Suprapubic skin (tissue), 4 donors: ENCODE measurements at regions not wholly inside any gene's neighbourhood (a gene's known extent, or its start where the extent isn't known, plus 50 kb on each side); places are given as distances from the start of the nearest gene placed in this dataset.

Experiments
- DNase-seq, 2 donors: peaks; one replicate each; pipeline ENCODE4 v3.0.0-alpha.2; 2019; ENCODE audit warnings: low spot score in 2 of 2
- H3K27ac ChIP-seq: fragments of 200-600 bp; sonication (generic); one replicate; pipeline ENCODE4 v1.5.1; 2019
- H3K27me3 ChIP-seq: fragments of 200-600 bp; sonication (generic); one replicate; pipeline ENCODE4 v1.5.1; 2019
- H3K36me3 ChIP-seq: fragments of 200-600 bp; sonication (generic); one replicate; pipeline ENCODE4 v1.5.1; 2019
- H3K4me1 ChIP-seq: fragments of 200-600 bp; sonication (generic); one replicate; pipeline ENCODE4 v1.5.1; 2019
- H3K4me3 ChIP-seq: fragments of 200-600 bp; sonication (generic); one replicate; pipeline ENCODE4 v1.5.1; 2019; ENCODE audit warnings: mild to moderate bottlenecking
- H3K9me3 ChIP-seq: fragments of 200-600 bp; sonication (generic); one replicate; pipeline ENCODE4 v1.5.1; 2019
- EP300 ChIP-seq: sonication (generic); formaldehyde crosslinking; IDR thresholded peaks from one replicate; pipeline ENCODE4 v1.6.1; 2017; ENCODE audit warnings: antibody characterized with exemption
- POLR2A ChIP-seq, 2 donors: fragments of 450-650 bp; IDR thresholded peaks; one replicate each; pipeline ENCODE4 v1.6.1; 2017; ENCODE audit warnings: antibody characterized with exemption in 2 of 2, mild to moderate bottlenecking in 2 of 2, moderate library complexity in 2 of 2
- POLR2AphosphoS5 ChIP-seq, 3 donors: sonication (generic); formaldehyde crosslinking; IDR thresholded peaks; one replicate each; pipeline ENCODE4 v1.6.1; 2017; ENCODE audit warnings: antibody characterized with exemption in 3 of 3
- WGBS: methylation state at CpG from one replicate; pipeline ENCODE4 v1.1.5; 2018; 5-methylcytosine and 5-hydroxymethylcytosine counted together
- TF ChIP-seq, protein P1 (sequence below), 2 donors: fragments of 200-600 bp in 1 of 2; fragments of 450-650 bp in 1 of 2; sonication (generic) in 1 of 2; IDR thresholded peaks; one replicate each; pipeline ENCODE4 v1.5.1; 2016 to 2019; ENCODE audit warnings: antibody characterized with exemption in 2 of 2, mild to moderate bottlenecking in 1 of 2, moderate library complexity in 1 of 2

DNA sequence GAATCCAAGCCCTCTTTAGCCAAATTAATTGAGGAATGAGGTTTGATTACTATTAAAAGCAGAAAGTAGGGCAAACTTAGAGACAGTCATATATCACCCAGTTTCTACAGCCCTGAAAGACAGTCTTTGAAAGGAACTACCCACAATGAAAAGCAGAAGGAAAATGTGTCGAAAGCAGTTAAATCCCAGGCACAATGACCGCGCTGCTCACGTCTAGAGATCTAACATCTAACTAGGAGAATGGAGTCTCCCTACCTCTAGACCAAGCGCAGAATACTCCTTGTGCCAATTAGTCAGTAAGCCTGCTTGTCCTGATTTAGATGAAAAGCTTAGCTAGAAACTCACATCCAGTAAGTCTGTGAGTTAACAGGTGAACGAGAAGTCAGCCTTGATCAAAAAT is 350.0 kb downstream of the FGFR2 start:
- no peaks in the 10 kb centered on the region for H3K27me3 ChIP-seq
- H3K4me3 ChIP-seq, result no peak overlapping the region
- no peaks in the 10 kb centered on the region for H3K36me3 ChIP-seq
- DNase-seq, result no peak
- H3K4me1 ChIP-seq, result peaks cover 14% of the 10 kb centered on the region
- WGBS, result 70% methylated on average over 6 of the region's 6 CpGs
- no peak overlapping the region for H3K27ac ChIP-seq
- TF ChIP-seq POLR2A (IDR thresholded peaks at IDR 0.05) (no peak), EP300 (no peak), POLR2AphosphoS5 (IDR thresholded peaks at IDR 0.05) (no peak)
- TF ChIP-seq, protein P1, sequence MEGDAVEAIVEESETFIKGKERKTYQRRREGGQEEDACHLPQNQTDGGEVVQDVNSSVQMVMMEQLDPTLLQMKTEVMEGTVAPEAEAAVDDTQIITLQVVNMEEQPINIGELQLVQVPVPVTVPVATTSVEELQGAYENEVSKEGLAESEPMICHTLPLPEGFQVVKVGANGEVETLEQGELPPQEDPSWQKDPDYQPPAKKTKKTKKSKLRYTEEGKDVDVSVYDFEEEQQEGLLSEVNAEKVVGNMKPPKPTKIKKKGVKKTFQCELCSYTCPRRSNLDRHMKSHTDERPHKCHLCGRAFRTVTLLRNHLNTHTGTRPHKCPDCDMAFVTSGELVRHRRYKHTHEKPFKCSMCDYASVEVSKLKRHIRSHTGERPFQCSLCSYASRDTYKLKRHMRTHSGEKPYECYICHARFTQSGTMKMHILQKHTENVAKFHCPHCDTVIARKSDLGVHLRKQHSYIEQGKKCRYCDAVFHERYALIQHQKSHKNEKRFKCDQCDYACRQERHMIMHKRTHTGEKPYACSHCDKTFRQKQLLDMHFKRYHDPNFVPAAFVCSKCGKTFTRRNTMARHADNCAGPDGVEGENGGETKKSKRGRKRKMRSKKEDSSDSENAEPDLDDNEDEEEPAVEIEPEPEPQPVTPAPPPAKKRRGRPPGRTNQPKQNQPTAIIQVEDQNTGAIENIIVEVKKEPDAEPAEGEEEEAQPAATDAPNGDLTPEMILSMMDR (IDR thresholded peaks at IDR 0.05), result no peak
- H3K9me3 ChIP-seq, result no peaks in the 10 kb centered on the region

DNA sequence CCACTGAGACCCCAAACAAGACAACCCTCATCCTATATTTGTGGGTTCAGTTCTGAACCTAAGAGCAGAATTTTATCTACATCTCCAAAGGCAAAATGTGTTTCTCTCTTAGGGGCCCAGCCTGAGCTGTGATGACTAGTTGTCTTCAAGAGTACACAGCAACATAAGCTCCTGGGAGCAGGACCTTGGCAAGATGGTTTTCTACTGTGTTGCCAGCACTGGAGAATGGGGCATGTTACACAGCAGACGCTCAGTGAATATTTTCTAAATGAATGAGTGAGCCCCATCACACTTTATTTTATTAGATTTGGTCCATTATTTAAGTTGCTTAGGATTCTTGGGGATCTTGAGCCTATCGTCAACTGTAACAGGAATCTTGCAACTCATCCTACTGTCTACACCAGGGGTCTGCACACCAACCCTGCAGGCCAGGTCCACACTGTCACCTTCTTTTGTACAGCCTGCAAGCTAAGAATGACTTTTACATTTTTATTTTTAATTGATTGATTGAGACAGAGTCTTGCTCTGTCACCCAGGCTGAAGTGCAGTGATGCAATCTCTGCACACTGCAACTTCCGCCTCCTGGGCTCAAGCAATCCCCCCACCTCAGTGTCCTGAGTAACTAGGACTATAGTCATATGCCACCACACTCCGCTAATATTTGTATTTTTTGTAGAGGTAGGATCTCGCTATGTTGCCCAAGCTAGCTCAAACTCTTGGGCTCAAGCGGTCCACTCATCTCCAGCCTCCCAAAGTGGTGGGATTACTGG is 347.1 kb downstream of the FGFR2 start:
- TF ChIP-seq, protein P1 (IDR thresholded peaks at IDR 0.05), result no peak
- TF ChIP-seq EP300 (no peak), POLR2AphosphoS5 (IDR thresholded peaks at IDR 0.05) (no peak), POLR2A (IDR thresholded peaks at IDR 0.05) (no peak)
- no peaks in the 10 kb centered on the region for H3K9me3 ChIP-seq
- no peaks in the 10 kb centered on the region for H3K4me1 ChIP-seq
- 94% methylated on average over 6 of the region's 6 CpGs for WGBS
- no peak for DNase-seq
- H3K4me3 ChIP-seq, result no peak overlapping the region
- no peaks in the 10 kb centered on the region for H3K36me3 ChIP-seq
- no peak overlapping the region for H3K27ac ChIP-seq
- H3K27me3 ChIP-seq, result no peaks in the 10 kb centered on the region

DNA sequence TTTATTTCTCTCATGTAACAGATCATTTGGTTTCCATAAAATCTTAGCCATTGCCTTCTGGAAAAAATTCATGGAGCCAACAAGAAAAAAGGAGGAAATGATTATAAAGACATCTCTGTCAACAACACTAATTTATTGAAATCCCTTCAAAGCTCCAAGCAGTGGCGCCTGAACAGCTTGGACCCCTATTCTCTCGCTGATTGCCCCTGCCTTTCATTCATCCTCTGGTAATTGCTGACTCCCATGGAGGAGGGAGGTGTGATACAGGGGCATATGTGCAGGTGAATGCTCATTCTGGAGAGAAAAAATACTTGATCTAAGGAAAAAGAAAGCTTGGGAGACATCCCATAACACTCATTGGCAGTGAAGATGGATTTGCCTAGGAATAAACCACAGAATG is 345.5 kb downstream of the FGFR2 start:
- no peaks in the 10 kb centered on the region for H3K4me1 ChIP-seq
- WGBS, result 52% methylated on average over 2 of the region's 2 CpGs
- no peak for DNase-seq

DNA sequence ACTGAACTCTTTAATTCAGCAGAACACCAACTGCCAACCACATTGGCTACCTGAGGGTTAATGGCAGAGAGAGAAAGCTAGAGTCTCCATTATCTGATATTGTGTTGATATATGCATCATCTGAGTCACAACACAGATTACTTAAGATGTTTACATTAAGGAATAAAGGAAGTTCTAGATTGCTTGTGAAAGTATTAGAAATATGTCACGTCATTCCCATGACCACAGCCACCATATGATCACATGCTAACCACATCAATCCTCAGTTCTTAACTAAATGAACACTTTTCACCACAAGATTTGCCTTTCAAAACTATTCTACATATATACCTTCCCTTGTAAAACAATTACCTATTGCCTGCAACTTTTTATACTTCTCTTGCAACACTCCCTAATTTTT is 337.9 kb downstream of the FGFR2 start:
- H3K27me3 ChIP-seq, result no peaks in the 10 kb centered on the region
- no peak for TF ChIP-seq POLR2AphosphoS5 (IDR thresholded peaks at IDR 0.05)
- WGBS, result 35% methylated on average over 1 of the region's 1 CpG

More for the DNA sequence above, 345.5 kb downstream of the FGFR2 start:
- TF ChIP-seq EP300 (no peak), POLR2A (IDR thresholded peaks at IDR 0.05) (no peak), POLR2AphosphoS5 (IDR thresholded peaks at IDR 0.05) (no peak)
- TF ChIP-seq, protein P1 (IDR thresholded peaks at IDR 0.05), result no peak
- Histone ChIP-seq H3K36me3 (no peaks in the 10 kb centered on the region), H3K9me3 (no peaks in the 10 kb centered on the region), H3K27ac (no peak overlapping the region), H3K4me3 (no peak overlapping the region), H3K27me3 (no peaks in the 10 kb centered on the region)

DNA sequence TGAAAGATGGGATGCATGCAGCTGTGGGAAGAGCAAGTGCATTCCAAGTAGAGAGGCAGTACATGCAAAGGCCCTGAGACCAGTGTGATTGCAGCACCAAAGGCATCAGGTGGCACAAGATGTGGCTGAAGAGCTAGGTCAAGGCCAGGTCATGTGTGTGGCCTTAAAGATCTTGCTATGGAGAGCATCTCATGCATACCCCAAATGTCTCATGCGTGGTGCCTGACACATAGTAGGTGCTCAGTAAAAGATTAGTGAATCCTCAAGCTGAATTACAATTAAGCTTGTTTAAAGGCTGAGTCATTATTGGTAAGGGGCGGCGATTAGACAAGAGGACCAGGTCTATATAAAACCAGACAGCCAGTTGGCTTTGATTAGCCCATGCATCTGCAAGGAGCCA is 336.6 kb downstream of the FGFR2 start:
- Histone ChIP-seq H3K4me1 (peaks cover 24% of the 10 kb centered on the region), H3K4me3 (no peak overlapping the region), H3K27me3 (no peaks in the 10 kb centered on the region), H3K36me3 (no peaks in the 10 kb centered on the region), H3K9me3 (no peaks in the 10 kb centered on the region), H3K27ac (no peak overlapping the region)
- DNase-seq, result no peak
- TF ChIP-seq POLR2A (IDR thresholded peaks at IDR 0.05) (no peak), POLR2AphosphoS5 (IDR thresholded peaks at IDR 0.05) (no peak), EP300 (no peak)
- TF ChIP-seq, protein P1 (IDR thresholded peaks at IDR 0.05), result no peak
- WGBS, result 97% methylated on average over 3 of the region's 3 CpGs

More for the DNA sequence above, 337.9 kb downstream of the FGFR2 start:
- DNase-seq, result no peak
- Histone ChIP-seq H3K4me1 (peaks cover 15% of the 10 kb centered on the region), H3K36me3 (no peaks in the 10 kb centered on the region), H3K9me3 (no peaks in the 10 kb centered on the region), H3K4me3 (no peak overlapping the region), H3K27ac (no peak overlapping the region)
